ENCODE measurements at regions not wholly inside any gene's neighbourhood (a gene's known extent, or its start where the extent isn't known, plus 50 kb on each side); places are given as distances from the start of the nearest gene placed in this dataset.

DNA sequence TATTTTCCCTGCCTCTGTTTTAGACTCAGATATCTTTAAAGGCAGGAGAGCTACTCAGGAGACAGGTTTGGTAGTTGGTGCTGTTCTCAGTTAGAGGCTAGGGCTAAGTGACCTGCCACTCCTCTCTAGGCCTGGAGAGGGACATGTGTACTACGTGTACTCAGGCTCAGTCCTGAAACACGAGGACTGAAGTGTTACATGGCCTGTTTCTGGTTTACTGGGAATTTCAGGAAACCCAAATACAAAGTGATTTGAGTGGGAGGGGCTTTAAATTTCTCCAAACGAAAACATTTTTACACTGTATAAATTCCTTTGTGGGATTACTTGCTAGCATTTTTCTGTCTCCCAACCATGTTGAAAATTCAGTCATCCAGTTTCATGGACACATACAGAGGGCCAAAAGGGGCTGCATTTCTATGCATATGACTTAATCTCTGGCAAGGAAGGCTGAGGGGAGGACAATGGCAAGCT lies 343.3 kb downstream of the CYP26B1 start:
- DNase-seq, result no peak

DNA sequence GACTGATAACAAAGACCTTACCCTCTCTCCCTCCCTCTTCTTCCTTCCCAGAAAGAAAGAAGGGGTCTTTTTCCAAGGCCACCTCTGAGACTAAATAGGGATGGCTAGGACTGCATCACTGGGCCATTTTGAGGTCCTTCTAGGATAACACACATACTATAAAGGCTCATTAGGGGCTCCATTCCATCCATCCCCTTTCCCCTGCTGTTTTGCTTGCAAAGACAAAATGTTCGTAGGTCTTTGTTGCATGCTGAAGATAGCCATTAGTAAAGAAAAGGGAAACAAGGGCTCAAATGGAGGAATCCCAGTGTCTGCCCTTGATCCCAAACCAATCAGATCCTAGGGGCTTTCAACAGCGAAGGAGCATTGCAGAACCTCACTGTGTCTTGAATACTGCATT lies 344.3 kb downstream of the CYP26B1 start:
- DNase-seq, result no peak

- no peak for DNase-seq
These were observed 345.1 kb downstream of the CYP26B1 start for GRCh38 chr2:71802556-71802955.

- DNase-seq, result no peak
These were observed 345.7 kb downstream of the CYP26B1 start for GRCh38 chr2:71801969-71802368.

- no peak for DNase-seq
These were observed 346.1 kb downstream of the CYP26B1 start for GRCh38 chr2:71801556-71801955.

DNA sequence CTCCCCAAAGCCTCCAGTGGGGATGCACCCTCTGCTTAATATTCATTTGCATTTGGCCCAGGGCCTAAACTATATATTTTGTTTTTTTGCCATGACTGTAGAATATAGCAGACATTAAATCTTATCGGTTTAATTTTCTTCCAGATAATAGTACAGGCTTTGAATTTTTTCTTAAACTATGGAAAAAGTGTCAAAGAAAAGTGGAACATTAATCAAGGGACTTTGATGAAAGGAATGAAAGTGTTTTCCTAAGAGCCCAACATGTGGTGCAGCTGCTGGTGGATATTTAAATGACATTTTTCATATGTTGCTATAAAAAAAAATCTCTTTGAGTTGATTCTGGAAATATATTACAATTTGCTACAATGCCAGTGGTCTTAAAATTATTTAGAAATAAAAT lies 346.8 kb downstream of the CYP26B1 start:
- DNase-seq, result no peak

DNA sequence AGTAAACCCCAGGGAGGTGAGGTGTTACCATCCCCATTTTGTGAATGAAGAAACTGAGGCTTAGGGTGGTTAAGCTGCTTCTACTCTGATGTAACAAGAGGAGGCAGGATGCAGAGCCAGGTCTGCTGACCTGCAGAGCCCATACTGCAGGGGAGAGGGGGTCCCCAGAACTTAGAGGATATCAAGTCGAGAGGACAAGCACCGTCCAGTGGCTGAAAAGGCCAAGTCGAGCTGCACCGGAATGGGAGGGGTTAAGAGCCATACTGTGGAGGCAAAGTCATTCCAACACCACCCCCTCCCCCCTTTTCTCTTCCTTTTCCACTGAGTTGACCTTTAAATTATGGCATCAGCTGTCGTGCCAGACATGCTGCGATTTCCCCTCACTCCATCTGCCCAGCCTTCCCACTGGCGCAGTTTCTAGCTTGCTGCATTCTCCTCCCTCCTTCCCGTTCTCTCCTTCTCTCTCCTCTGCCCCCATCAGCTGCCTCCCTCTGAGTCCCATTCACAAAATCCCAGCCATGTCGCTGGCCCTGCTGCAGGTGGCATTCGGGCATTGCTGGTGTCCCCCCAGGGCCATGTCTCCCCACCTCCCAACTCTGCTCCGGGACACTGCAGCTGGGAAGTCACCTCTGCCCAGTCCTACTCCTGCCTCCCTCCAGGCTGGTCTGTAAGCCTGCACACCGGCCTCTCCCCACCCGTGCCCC lies 346.9 kb downstream of the DYSF start:
- no peak for DNase-seq

- no peak for DNase-seq
These were observed 345.7 kb downstream of the DYSF start for GRCh38 chr2:71799013-71799575.

- DNase-seq, result no peak
These were observed 345.1 kb downstream of the DYSF start for GRCh38 chr2:71798266-71799012.

GRCh38 chr2:71797035-71797810 lies 343.9 kb downstream of the DYSF start:
- DNase-seq, result no peak

GRCh38 chr2:71796174-71796593 lies 342.8 kb downstream of the DYSF start:
- no peak for DNase-seq

DNA sequence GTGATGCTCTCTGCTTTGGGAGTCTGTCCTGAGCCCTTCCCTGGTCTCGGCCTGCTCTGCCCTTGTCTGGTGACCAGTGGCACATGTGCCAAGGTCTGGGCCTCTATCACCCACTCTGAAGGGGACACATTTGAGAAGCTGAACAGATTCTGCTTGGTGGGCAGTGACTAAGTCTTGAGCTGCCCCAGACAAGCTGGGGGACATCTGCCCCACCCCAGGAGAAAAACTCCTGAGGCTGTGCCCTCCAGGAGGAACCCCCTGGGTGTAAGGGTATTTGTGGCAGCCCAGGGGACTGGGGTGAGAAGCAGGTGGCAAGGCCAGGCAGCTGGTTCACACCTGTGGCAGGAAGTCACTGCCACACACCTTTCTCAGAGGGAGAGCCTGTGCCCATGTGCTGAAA lies 342.1 kb downstream of the DYSF start:
- DNase-seq, result no peak

- no peak for DNase-seq
These were observed 341.2 kb downstream of the DYSF start for GRCh38 chr2:71794611-71795010.

DNA sequence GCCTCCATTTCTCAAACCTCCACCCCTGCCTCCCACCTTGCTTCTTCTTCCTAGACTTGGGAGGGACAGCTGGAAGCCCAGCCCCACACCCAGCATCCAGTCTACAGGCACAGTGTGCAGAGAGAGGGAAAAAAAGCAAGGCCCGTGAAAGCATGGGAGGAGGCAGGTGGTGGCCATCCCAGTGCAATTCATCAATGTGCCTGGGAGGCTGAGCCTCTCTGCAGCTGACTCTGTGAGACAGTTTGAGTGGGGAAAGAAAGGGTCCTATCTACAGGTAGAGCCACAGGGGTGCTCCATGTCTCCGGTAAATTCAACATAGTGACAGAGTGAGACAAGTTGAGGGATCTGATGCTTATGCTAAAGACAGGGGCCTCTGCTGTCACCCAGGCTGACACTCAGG lies 340.6 kb downstream of the DYSF start:
- no peak for DNase-seq

DNA sequence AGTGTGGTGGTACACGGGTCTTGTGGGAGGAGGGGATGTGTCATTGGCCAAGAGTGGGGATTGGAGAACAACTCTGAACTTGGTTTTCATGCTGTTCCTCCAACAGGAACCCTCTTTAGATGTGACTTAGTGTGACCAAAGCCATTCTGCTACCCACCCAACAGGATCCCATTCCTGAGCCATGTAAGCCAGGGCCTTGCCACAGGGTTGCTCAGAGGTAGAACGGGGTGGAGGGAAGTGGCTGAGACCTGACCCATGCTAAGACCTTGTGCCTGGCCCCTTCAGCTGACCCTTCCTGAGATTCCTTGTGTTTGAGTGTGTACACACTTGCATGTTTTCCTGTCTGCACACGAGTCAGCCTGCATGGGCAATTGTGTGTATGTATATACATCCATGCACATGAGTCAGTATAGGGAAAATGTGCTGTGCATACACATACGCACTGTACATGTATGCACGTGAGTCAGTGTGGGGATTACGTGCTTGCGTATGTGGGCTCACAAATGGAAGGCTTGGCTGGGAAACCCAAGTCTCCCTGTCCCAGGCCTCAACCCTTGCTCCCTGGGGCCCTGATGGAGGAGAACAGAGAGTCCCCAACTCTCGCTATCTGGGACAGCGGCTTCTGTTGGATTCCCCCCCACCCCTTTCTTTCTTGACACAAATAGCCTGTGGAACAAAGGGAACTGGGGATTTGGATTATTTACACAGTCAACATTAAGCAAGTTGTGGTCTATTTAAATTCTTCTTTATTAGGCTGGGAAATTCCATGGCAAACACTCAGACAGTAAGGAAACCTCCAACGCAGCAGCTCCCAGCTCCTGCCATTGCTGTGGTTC lies 339.8 kb downstream of the DYSF start:
- DNase-seq, result no peak

- no peak for DNase-seq
These were observed 338.3 kb downstream of the DYSF start for GRCh38 chr2:71791501-71792135.

DNA sequence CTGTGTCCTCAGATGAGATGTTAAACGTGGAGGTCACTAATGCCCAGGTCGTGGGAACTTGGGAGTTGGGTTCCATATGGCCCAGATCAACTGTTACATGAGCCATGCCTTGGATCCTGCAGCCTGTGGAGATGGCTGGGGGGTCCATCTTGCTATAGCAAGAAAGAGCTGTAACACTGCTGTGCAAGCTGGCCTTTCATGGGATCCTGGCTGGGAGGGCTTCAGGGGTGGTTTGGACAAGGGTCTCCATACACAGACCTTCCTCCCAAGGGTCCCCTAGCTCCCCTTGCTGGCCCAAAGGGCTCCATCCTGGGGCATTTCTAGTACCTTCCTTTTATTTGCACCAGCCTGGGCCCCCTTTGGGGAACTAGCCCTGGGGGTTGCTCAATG lies 337.7 kb downstream of the DYSF start:
- DNase-seq, result no peak

- DNase-seq, result no peak
These were observed 337.1 kb downstream of the DYSF start for GRCh38 chr2:71790226-71791060.

GRCh38 chr2:71789556-71790204 lies 336.3 kb downstream of the DYSF start:
- DNase-seq, result no peak

DNA sequence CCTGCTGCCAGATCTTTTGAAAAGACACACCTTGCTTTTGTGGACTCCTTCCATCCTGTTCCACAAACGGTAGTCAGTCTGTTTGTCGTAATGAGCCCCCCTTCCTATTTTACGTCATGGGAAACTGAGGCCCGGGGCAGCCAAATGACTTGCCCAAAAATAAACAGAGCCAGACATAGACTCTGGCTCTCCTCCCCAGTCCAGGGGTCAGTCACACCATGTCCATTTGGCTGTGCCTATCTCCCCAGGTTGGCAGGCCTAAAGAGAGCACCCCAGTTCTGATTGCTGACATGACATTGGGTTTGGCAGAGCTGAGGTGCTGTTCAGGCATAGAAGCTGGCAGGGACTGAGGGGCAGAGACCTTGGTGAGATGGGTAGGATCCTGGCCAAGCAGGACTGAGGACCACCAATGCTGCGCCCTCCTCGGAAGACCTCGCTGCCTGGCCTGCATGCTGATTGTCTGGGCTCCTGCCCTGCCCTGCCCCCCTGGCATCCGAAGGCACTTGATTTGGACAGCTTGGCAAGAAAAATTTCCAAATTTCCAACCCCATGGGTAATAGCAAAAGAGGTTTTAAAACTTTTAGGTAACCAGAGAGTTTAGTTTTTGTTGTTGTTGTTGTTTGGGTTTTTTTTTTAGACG lies 335.4 kb downstream of the DYSF start:
- DNase-seq, result no peak

Measured in CD4-positive, alpha-beta T cell treated with Interleukin-10 for 1 hour (primary cell).